Ascending aorta (tissue), 2 donors: ENCODE measurements at regions not wholly inside any gene's neighbourhood (a gene's known extent, or its start where the extent isn't known, plus 50 kb on each side); places are given as distances from the start of the nearest gene placed in this dataset.

Experiments
- DNase-seq, 2 donors: peaks; one replicate each; pipeline ENCODE4 v3.0.0-alpha.2; 2019; ENCODE audit warnings: low spot score in 2 of 2
- H3K27ac ChIP-seq, 2 donors: fragments of 200-600 bp; sonication (generic); one replicate each; pipeline ENCODE4 v1.5.1; 2016 to 2017; ENCODE audit warnings: mild to moderate bottlenecking in 1 of 2
- H3K27me3 ChIP-seq: fragments of 200-600 bp; sonication (generic); one replicate; pipeline ENCODE4 v1.5.1; 2017
- H3K36me3 ChIP-seq, 2 donors: fragments of 200-600 bp; sonication (generic); one replicate each; pipeline ENCODE4 v1.5.1; 2016
- H3K4me1 ChIP-seq, 2 donors: fragments of 200-600 bp; sonication (generic); one replicate each; pipeline ENCODE4 v1.5.1; 2016 to 2017; ENCODE audit warnings: mild to moderate bottlenecking in 1 of 2
- H3K4me3 ChIP-seq, 2 donors: fragments of 200-600 bp; sonication (generic); one replicate each; pipeline ENCODE4 v1.5.1; 2016 to 2017; ENCODE audit warnings: mild to moderate bottlenecking in 1 of 2
- H3K9me3 ChIP-seq, 2 donors: fragments of 200-600 bp; sonication (generic); one replicate each; pipeline ENCODE4 v1.5.1; 2016
- CTCF ChIP-seq, 3 experiments: fragments of 200-600 bp in 2 of 3; fragments of 450-650 bp in 1 of 3; sonication (generic) in 2 of 3; IDR thresholded peaks; one replicate each; pipeline ENCODE4 v1.5.1; 2016 to 2019; ENCODE audit warnings: antibody characterized with exemption in 3 of 3, mild to moderate bottlenecking in 1 of 3, moderate library complexity in 1 of 3
- intact Hi-C: fragments of 100-400 bp; cut with DNase I; formaldehyde crosslinking; loops from one replicate; pipeline ENCODE4 v1.15.1; 2023

- no peaks in the 10 kb centered on the region for H3K4me1 ChIP-seq
- H3K36me3 ChIP-seq = no peaks in the 10 kb centered on the region
- no peak overlapping the region for H3K4me3 ChIP-seq
- no peak for DNase-seq
- H3K27ac ChIP-seq = no peak overlapping the region
- intact Hi-C loops = no loop called here
- TF ChIP-seq CTCF (IDR thresholded peaks at IDR 0.05) = no peak
- H3K9me3 ChIP-seq = no peaks in the 10 kb centered on the region
- H3K27me3 ChIP-seq = no peaks in the 10 kb centered on the region
Measured at GRCh38 chr5:81896764-81897163, 75.1 kb upstream of the ATG10 start.

GRCh38 chr5:81895307-81895706 lies 76.5 kb upstream of the ATG10 start:
- intact Hi-C loops = no loop called here
- TF ChIP-seq CTCF (IDR thresholded peaks at IDR 0.05) = no peak
- Histone ChIP-seq H3K36me3 (no peaks in the 10 kb centered on the region), H3K9me3 (no peaks in the 10 kb centered on the region), H3K4me3 (no peak overlapping the region), H3K4me1 (no peaks in the 10 kb centered on the region), H3K27ac (no peak overlapping the region), H3K27me3 (no peaks in the 10 kb centered on the region)
- no peak for DNase-seq

- Histone ChIP-seq H3K4me3 (no peak overlapping the region), H3K27ac (no peak overlapping the region), H3K27me3 (no peaks in the 10 kb centered on the region), H3K36me3 (no peaks in the 10 kb centered on the region), H3K9me3 (no peaks in the 10 kb centered on the region), H3K4me1 (no peaks in the 10 kb centered on the region)
- TF ChIP-seq CTCF (IDR thresholded peaks at IDR 0.05) = no peak
- intact Hi-C loops = no loop called here
- no peak for DNase-seq
Measured at GRCh38 chr5:81893961-81894360, 77.9 kb upstream of the ATG10 start.

GRCh38 chr5:81884871-81885270 lies 87.0 kb upstream of the ATG10 start:
- peak in 1 of 3 experiments; percentile 23 for TF ChIP-seq CTCF (IDR thresholded peaks at IDR 0.05)
- DNase-seq = no peak
- H3K36me3 ChIP-seq = no peaks in the 10 kb centered on the region
- no peaks in the 10 kb centered on the region for H3K27me3 ChIP-seq
- no peaks in the 10 kb centered on the region for H3K9me3 ChIP-seq
- H3K27ac ChIP-seq = no peak overlapping the region
- intact Hi-C loops = no loop called here
- H3K4me3 ChIP-seq = no peak overlapping the region
- no peaks in the 10 kb centered on the region for H3K4me1 ChIP-seq

GRCh38 chr5:81883371-81883770 lies 88.5 kb upstream of the ATG10 start:
- Histone ChIP-seq H3K36me3 (no peaks in the 10 kb centered on the region), H3K27me3 (no peaks in the 10 kb centered on the region), H3K9me3 (no peaks in the 10 kb centered on the region), H3K4me1 (no peaks in the 10 kb centered on the region), H3K4me3 (no peak overlapping the region), H3K27ac (no peak overlapping the region)
- TF ChIP-seq CTCF (IDR thresholded peaks at IDR 0.05) = no peak
- intact Hi-C loops = no loop called here
- DNase-seq = no peak

- no peaks in the 10 kb centered on the region for H3K4me1 ChIP-seq
- no peak for TF ChIP-seq CTCF (IDR thresholded peaks at IDR 0.05)
- intact Hi-C loops = no loop called here
- no peaks in the 10 kb centered on the region for H3K27me3 ChIP-seq
- H3K27ac ChIP-seq = no peak overlapping the region
- H3K36me3 ChIP-seq = no peaks in the 10 kb centered on the region
- H3K4me3 ChIP-seq = no peak overlapping the region
- DNase-seq = no peak
- H3K9me3 ChIP-seq = no peaks in the 10 kb centered on the region
Measured at GRCh38 chr5:81881595-81881994, 90.2 kb upstream of the ATG10 start.
